ENCODE measurements at regions not wholly inside any gene's neighbourhood (a gene's known extent, or its start where the extent isn't known, plus 50 kb on each side); places are given as distances from the start of the nearest gene placed in this dataset.
"Not testable (repeated sequence)": the region's sequence is repeated elsewhere in the genome, so short reads cannot be mapped to it uniquely, and the experiment has no call there.

DNA sequence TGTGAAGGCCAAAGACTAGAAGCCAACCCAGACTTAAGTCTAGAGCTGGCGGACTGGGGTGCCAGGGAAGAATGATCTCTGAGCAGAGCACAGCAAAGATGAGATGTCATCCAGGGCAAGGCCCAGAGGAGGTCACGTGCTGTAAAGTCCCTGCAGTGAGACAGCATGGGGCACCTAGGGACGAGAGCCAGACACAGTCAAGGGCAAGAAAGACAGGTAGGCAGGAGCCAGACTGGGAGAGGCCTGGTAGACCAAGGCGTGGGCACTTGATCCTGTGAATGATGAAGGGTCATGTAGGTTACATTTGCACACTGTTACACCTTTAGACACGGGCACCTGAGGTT lies 379.7 kb upstream of the PROK2 start:
- no peak for ATAC-seq
- no peak for DNase-seq (ENCODE audit: low spot score in 2 of 2)
- Mint-ChIP-seq H3K36me3 (no peaks in the 10 kb centered on the region), H3K27ac (no peak overlapping the region), H3K4me1 (no peaks in the 10 kb centered on the region), H3K9me3 (no peaks in the 10 kb centered on the region), H3K4me3 (no peak overlapping the region)

DNA sequence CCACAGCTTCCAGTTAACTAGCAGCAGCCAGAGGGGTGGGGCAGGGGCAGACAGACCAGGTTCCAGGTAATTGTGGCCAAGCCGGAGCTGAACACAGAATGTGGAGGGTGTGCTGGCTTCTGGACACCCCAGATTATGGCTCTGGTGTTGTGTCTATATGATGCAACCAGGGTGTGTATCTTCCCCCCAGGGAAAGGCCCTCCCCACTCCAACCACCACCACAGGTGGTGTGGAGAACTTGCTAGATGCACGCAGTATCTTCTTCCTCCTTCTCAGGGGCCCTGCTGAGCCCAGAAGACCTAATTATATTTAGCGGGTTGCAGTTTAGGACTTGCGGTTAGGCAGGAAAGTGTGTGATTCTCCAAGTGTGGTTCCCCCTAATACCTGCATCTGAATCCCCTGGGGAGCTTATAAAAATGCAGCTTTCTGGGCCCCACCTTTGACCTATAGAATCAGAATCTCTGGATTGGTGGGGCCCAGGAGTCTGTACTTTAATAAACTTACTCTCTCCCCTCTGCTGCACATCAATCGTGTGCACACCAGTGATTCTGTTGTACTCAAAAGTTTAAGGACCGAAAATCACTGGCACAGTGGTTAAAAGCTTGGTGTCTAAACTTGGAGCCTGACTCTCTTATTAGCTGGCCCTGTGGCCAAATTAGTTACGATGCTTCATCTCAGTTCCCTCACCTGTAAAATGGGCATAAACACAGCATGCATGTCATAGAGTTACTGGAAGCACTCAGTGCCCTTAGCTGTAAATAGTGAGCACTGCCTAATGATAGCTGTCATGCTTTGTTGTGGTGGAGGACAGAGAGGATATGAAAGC lies 379.1 kb upstream of the PROK2 start:
- DNase-seq (ENCODE audit: low spot score in 2 of 2) (no peak), ATAC-seq (peak; percentile 48)
- Mint-ChIP-seq H3K36me3 (no peaks in the 10 kb centered on the region), H3K4me3 (no peak overlapping the region), H3K27ac (no peak overlapping the region), H3K4me1 (no peaks in the 10 kb centered on the region), H3K9me3 (no peaks in the 10 kb centered on the region)

DNA sequence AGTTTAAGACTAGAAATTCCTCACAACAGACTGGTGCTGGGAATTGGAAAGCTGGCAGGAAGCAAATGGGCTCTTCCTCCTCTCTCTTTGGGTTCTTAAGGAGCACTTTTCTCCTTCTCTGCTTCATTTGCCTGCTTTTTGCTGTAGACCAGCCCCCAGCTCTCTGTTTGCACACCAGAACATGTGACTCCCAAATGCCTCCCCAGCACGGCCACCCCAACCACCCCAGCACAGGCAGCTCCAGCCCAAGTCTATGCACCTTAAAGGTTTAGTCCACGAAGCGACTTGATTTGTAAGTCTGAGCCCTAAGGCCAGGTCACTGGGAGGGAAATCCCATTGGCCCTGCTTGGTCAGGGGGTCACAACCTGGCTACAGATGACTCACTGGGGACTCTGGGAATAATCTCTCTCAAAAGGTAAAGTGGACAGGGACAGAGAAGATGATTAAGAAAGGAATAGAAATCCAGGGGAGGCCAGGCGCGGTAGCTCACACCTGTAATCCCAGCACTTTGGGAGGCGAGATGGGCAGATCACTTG lies 377.8 kb upstream of the PROK2 start:
- no peak overlapping the region for H3K4me3 Mint-ChIP-seq
- peaks cover 5% of the 10 kb centered on the region for H3K4me1 Mint-ChIP-seq
- H3K27ac Mint-ChIP-seq = no peak overlapping the region

DNA sequence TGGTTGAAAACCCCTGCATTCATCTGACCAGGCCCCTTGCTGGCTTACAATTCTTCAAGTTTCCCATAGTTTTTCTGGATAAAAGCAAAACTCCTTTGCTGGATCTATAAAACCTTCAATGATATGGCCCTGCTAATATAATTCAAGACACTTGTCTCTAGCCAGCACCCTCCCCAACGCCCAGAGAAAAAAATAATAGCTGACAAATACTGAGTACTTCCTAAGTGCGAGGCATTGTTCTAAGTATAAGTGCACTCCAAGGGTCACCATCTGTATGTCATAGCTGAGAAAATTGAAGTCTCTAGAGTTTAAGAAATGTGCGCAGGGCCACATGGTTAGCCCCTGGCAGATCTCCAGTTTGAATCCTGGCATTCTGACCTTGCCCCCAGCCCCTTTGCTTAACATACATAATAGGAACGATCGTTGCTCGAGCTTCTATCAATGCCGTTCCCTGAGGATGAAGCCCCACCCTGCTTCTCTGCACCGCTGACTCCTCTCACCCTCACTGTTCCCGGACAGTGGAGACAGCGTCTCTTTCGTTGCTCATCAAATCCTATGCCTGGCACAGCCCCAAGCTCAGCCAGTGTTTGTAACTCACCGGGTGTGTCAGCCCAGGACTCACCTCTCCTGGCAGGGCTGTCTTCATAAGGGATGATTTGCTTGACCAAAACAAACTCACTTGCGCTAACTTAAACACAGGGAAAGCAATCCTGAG lies 377.1 kb upstream of the PROK2 start:
- H3K4me3 Mint-ChIP-seq = no peak overlapping the region

More for the DNA sequence above, 377.8 kb upstream of the PROK2 start:
- DNase-seq (ENCODE audit: low spot score in 2 of 2) (no peak), ATAC-seq (no peak)
- no peaks in the 10 kb centered on the region for H3K36me3 Mint-ChIP-seq
- H3K9me3 Mint-ChIP-seq = no peaks in the 10 kb centered on the region

DNA sequence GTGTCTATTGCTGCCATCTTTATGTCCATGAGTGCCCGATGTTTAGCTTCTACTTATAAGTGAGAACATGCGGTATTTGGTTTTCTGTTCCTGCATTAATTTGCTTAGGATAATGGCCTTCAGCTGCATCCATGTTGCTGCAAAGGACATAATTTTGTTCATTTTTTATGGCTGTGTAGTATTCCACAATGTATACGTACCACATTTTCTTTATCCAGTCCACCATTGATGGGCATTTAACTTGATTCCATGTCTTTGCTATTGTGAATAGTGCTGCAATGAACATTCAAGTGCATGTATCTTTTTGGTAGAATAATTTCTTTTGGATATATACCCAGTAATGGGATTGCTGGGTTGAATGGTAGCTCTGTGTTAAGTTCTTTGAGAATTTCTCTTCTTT lies 376.3 kb upstream of the PROK2 start:
- not testable (repeated sequence) for H3K27ac Mint-ChIP-seq; ATAC-seq; H3K9me3 Mint-ChIP-seq; H3K4me3 Mint-ChIP-seq; DNase-seq (ENCODE audit: low spot score in 2 of 2); H3K36me3 Mint-ChIP-seq; H3K4me1 Mint-ChIP-seq

More for the DNA sequence above, 377.1 kb upstream of the PROK2 start:
- ATAC-seq = no peak
- DNase-seq (ENCODE audit: low spot score in 2 of 2) = no peak
- peaks cover 6% of the 10 kb centered on the region for H3K4me1 Mint-ChIP-seq
- no peaks in the 10 kb centered on the region for H3K9me3 Mint-ChIP-seq
- no peaks in the 10 kb centered on the region for H3K36me3 Mint-ChIP-seq
- H3K27ac Mint-ChIP-seq = no peak overlapping the region

DNA sequence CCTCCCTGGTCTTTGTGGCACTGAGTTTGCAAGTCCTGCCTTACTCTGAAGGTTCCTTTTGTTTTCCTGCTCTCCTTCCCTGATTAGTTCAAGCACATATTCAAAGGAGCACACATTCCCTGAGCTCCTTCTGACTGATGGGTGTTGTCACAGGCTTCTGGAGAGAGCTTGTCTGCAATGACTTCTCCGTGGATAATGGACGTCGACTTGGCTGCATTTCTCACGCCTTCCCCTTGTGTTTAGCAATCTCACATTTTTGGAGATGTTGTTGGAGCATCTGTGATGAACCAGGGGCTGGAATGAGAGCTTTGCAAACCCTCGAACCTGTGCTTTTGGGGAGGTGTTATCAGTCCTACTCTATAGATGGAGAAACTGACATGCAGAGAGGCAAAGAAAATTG lies 375.4 kb upstream of the PROK2 start:
- no peak overlapping the region for H3K27ac Mint-ChIP-seq
- peaks cover 6% of the 10 kb centered on the region for H3K4me1 Mint-ChIP-seq
- ATAC-seq (no peak), DNase-seq (ENCODE audit: low spot score in 2 of 2) (no peak)
- H3K4me3 Mint-ChIP-seq = no peak overlapping the region
- no peaks in the 10 kb centered on the region for H3K36me3 Mint-ChIP-seq
- no peaks in the 10 kb centered on the region for H3K9me3 Mint-ChIP-seq

DNA sequence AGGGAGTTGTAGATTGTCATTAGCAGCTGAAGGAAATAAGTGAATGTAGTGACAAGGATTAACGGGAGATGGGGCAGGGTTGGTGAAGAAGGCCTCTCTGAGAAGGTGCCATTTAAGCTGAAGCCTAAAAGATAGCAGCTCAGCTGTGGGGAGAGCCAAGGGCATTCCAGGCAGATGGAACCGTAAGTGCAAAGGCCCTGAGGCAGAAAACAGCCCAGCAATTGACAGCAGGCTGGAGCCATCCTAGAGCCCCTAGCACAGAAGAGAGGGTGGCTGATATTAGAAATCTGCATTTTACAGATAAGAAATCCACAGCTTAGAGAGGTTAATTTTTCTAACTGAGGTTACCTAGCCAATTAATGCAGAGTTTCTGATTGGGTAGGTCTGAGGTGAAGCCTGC lies 374.5 kb upstream of the PROK2 start:
- ATAC-seq = no peak
- no peak overlapping the region for H3K27ac Mint-ChIP-seq
- no peak overlapping the region for H3K4me3 Mint-ChIP-seq
- DNase-seq (ENCODE audit: low spot score in 2 of 2) = no peak
- peaks cover 6% of the 10 kb centered on the region for H3K4me1 Mint-ChIP-seq
- H3K9me3 Mint-ChIP-seq = no peaks in the 10 kb centered on the region
- no peaks in the 10 kb centered on the region for H3K36me3 Mint-ChIP-seq

DNA sequence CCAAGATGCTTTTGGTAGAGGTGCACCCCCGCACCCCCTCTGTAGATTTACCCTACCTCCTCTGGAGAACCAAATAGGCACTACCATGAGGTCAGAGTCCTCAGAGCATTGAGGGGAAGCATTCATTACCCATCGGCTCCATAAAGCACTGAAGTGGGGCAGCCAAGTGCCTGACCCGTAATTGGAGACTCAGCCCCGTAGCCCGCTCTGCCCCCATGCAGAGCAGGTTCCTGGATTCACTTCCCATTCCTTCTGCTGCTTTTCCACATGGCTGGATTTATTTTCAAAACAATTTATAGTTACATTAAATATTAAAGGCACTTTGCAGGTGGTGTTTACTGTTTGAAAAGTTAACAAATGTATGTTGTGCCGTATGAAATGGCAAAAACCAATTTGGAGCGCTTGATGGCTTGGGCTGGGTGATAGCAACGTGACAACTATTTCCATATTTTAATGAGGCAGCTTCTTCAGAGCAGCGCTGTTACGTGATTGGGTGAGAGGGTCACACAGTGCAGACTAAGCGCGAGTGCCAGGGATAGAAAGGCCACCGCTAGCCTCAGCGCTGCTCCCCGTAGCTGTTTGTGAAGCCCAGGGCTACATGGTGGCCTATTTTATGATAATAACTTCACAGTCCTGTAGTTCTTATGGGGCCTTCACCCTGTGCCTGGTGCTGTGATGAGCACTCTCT lies 373.8 kb upstream of the PROK2 start:
- H3K9me3 Mint-ChIP-seq = no peaks in the 10 kb centered on the region

DNA sequence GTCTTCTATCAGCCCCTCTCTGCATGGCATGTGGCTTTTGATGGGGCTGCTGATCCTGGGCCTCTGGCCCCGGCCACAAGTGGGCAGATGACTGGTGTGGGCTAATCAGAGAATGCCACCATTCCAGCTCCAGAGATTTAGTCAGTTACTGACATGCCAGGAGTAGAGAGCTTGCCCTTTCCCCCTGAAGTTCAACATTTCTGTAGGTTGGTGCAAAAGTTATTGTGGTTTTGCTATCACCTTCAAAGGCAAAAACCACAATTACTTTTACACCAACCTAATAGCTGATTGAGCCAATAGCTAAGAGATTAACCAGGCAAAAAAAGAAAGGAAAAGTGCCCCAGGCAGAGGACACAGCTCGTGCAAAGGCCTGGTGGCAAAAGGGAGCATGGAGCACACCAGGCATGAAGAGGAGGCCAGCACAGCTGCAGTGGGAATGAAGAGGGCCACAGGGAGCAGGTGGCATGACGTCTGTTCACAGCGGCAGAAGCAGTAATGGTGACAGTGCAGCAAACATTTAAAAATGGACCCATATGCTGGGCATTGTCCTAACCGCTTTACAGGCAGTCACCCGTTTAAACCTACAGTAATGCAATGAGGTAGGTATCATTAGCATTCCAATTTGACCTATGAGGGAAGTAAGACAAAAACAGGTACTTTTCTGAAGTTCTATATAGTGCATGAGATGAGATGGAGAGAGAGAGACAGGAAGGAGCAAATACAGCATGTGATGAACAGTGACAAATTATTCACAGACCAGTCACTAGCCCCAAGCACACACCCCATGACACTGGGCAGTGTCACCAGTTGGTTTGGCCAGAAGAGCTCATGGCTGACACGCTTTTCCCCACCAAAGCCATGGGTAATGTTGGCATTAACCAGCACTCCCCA lies 373.0 kb upstream of the PROK2 start:
- ATAC-seq (peak; percentile 45), DNase-seq (ENCODE audit: low spot score in 2 of 2) (no peak)
- Mint-ChIP-seq H3K27ac (no peak overlapping the region), H3K4me1 (peaks cover 6% of the 10 kb centered on the region), H3K9me3 (no peaks in the 10 kb centered on the region), H3K4me3 (no peak overlapping the region), H3K36me3 (no peaks in the 10 kb centered on the region)

More for the DNA sequence above, 373.8 kb upstream of the PROK2 start:
- H3K4me3 Mint-ChIP-seq = no peak overlapping the region
- peaks cover 6% of the 10 kb centered on the region for H3K4me1 Mint-ChIP-seq
- H3K27ac Mint-ChIP-seq = no peak overlapping the region
- H3K36me3 Mint-ChIP-seq = no peaks in the 10 kb centered on the region
- ATAC-seq (no peak), DNase-seq (ENCODE audit: low spot score in 2 of 2) (no peak)

DNA sequence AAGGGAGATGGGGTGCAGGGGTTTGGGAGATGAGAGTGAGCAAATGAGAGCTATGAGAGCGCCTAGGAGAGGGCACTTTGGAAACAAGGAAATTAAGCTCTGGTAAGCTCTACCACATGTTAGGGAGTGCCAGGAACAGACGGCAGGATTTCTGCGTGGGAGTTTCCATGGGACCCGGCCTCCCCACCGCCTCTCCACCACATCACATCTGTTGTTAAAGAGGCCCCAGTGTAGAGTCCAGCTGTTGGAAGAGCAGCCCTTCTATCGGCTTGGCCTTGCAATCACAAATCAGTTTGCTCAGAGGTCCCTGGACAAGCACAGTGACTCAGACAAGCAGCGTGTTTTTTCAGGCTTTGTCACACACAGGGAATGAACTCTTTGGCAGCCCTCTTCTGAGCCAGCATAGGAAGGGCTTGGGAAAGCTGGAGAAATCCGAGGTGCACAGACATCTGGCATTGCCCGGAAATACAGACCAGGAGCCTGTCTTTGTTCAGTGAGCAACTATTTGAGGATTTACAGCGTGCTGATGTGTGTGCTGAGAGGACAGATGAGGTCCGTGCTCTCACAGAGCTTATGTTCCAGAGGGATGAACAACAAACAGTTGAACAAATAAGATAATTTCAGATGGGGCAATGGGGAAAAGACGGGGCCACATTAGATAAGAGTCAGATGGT lies 370.6 kb upstream of the PROK2 start:
- H3K9me3 Mint-ChIP-seq = no peaks in the 10 kb centered on the region
- H3K4me3 Mint-ChIP-seq = no peak overlapping the region
- DNase-seq (ENCODE audit: low spot score in 2 of 2) (no peak), ATAC-seq (no peak)
- no peak overlapping the region for H3K27ac Mint-ChIP-seq
- H3K4me1 Mint-ChIP-seq = peaks cover 6% of the 10 kb centered on the region
- H3K36me3 Mint-ChIP-seq = no peaks in the 10 kb centered on the region

DNA sequence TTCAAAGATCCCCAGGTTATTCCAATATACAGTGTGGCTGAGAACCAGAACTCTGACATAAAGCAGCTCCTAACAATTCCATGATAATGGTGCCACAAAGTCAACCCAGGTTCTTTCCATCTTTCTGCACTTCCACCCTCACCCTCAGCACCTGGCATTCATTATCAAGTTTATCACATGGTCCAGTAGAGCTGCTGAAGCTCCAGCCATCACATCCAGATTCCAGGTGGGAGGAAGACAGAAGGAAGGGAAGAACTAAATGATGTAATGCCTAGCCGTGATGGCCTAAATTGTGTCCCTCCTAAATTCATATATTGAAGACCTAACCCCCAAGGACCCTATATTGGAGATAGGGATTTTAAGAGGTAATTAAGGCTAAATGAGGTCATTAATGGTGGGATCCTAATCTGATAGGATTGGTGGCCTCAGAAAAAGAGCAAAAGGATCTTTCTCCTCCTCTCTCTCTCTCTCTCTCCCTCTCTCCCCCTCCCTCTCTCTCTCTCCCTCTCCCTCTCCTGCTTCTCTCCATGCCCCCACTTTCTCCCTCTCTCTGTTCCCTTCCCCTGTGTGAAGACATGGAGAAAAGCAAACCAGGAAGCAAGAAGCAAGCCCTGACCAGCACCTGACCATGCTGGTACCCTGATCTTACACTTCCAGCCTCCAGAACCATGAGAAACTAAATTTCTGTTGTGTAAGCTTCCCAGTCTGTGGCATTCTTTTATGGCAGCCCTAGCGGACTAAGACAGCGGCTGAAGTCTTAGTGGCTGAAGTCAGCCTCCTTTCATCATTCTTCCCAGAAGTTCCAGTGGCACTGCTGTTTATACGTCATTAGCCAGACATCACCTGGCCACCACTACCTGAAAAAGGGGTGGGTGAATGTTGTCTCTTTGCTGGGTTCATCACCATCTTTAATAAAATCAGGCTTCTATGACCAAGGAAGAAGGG lies 369.7 kb upstream of the PROK2 start:
- Mint-ChIP-seq H3K27ac (no peak overlapping the region), H3K36me3 (no peaks in the 10 kb centered on the region), H3K4me3 (no peak overlapping the region), H3K4me1 (peaks cover 6% of the 10 kb centered on the region), H3K9me3 (no peaks in the 10 kb centered on the region)
- ATAC-seq (no peak), DNase-seq (ENCODE audit: low spot score in 2 of 2) (no peak)

DNA sequence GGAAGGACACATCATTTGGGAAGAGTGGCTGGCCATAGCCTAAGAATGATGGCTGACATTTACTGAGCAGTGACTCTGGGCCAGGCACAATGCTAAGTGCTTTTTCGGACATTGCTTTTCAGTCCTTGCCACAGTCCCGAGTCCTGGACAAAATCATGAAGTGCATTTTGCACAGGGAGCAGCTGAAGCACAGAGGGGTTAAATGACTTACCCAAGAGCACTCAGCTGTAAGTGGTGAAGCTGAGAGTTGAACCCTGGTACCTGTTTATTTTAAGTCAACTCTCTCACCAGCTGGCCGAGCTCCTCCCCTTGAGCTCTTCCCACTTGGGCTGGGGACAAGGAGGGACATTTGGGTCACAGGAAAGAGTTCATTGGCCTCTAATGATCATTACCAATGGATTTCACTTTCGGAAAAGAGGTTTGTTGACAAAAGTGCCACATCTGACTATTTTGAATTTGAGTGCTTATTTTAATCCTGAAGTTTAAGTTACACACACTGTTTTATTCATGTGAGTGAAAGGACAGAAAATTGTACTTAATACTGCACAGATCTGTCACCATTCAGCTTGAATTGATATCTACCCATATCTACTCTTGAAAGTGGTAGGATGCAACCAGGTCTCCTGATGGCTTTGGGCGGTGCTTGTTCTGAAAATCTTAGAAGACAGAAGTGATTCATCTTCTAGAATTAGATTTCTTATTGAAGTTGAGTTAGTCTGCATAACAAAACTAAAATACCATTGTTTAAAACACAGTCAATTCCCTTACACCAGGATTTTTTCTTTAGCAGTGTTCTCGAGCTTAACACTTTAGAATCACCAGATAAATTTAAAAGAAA lies 368.7 kb upstream of the PROK2 start:
- no peak overlapping the region for H3K27ac Mint-ChIP-seq
- DNase-seq (ENCODE audit: low spot score in 2 of 2) (no peak), ATAC-seq (no peak)
- H3K36me3 Mint-ChIP-seq = no peaks in the 10 kb centered on the region
- H3K4me1 Mint-ChIP-seq = peaks cover 6% of the 10 kb centered on the region
- H3K4me3 Mint-ChIP-seq = no peak overlapping the region
- no peaks in the 10 kb centered on the region for H3K9me3 Mint-ChIP-seq
